ENCODE measurements at regions not wholly inside any gene's neighbourhood (a gene's known extent, or its start where the extent isn't known, plus 50 kb on each side); places are given as distances from the start of the nearest gene placed in this dataset.

GRCh38 chr12:93107514-93108312 lies 178.6 kb upstream of the EEA1 start:
- no peak for TF ChIP-seq CTCF (conservative IDR thresholded peaks at IDR 0.05; ENCODE audit: low read length)
- no peak for TF ChIP-seq EZH2phosphoT487 (IDR thresholded peaks at IDR 0.05; ENCODE audit: borderline replicate concordance)
